IMR-90 (cell line): ENCODE measurements at regions not wholly inside any gene's neighbourhood (a gene's known extent, or its start where the extent isn't known, plus 50 kb on each side); places are given as distances from the start of the nearest gene placed in this dataset.

Source experiments
- ATAC-seq: fragments of 200-7000 bp; cut with Tn5 transposase; 2 replicates; pipeline ENCODE4 v1.9.1; 2020; ENCODE audit warnings: low read depth, mild to moderate bottlenecking, moderate library complexity
- BruUV-seq: library from RNA; stranded (reverse); fragments of 400-500 nt; replicated peaks from 2 replicates; lab custom pipeline; 2021; lab: Mats Ljungman, UMichigan
- CTCF ChIA-PET: fragments of 300-600 bp; formaldehyde crosslinking; extraction: SDS; loops from one replicate; lab custom pipeline; 2021; ENCODE audit warnings: antibody characterized with exemption; lab: Yijun Ruan, JAX
- POLR2A ChIA-PET: fragments of 300-600 bp; sonication (Branson Sonifier 250); formaldehyde crosslinking; loops from one replicate; lab custom pipeline; 2022; ENCODE audit warnings: antibody characterized with exemption; ENCODE audit not compliant: unreplicated experiment; lab: Charles Lee
- DNase-seq: peaks from one replicate; pipeline ENCODE4 v3.0.0; 2013
- H2AFZ ChIP-seq: replicated peaks from 2 replicates; pipeline ENCODE3; 2013; ENCODE audit warnings: low read length, mild to moderate bottlenecking; ENCODE audit not compliant: poor library complexity
- H2AK5ac ChIP-seq: 2 replicates; pipeline ENCODE4 v1.6.1; 2013; ENCODE audit warnings: low read depth, low read length, inconsistent platforms
- H2AK9ac ChIP-seq: replicated peaks from 2 replicates; pipeline ENCODE3; 2013; ENCODE audit warnings: mild to moderate bottlenecking, low read depth, low read length, moderate library complexity; ENCODE audit not compliant: poor library complexity
- H2BK120ac ChIP-seq: 2 replicates; pipeline ENCODE4 v1.6.1; 2013; ENCODE audit warnings: low read depth, low read length, inconsistent platforms
- H2BK15ac ChIP-seq: 3 replicates; pipeline ENCODE4 v1.6.1; 2013; ENCODE audit warnings: low read depth, low read length, inconsistent platforms
- H2BK20ac ChIP-seq: 2 replicates; pipeline ENCODE4 v1.6.1; 2013; ENCODE audit warnings: low read depth, mild to moderate bottlenecking, inconsistent platforms, low read length, moderate library complexity
- H2BK5ac ChIP-seq: 2 replicates; pipeline ENCODE4 v1.6.1; 2013; ENCODE audit warnings: mild to moderate bottlenecking, low read depth, low read length, inconsistent platforms; ENCODE audit not compliant: poor library complexity, severe bottlenecking
- H3K14ac ChIP-seq: replicated peaks from 2 replicates; pipeline ENCODE4 v1.6.1; 2013; ENCODE audit warnings: low read depth, low read length, inconsistent platforms
- H3K18ac ChIP-seq: 2 replicates; pipeline ENCODE4 v1.6.1; 2013; ENCODE audit warnings: low read depth, low read length, control low read depth
- H3K23ac ChIP-seq: 2 replicates; pipeline ENCODE4 v1.6.1; 2013; ENCODE audit warnings: low read depth, low read length, inconsistent platforms
- H3K27ac ChIP-seq: 2 replicates; pipeline ENCODE4 v1.5.1; 2013; ENCODE audit warnings: mild to moderate bottlenecking, control low read depth, low read length; ENCODE audit not compliant: insufficient read depth
- H3K27me3 ChIP-seq: 2 replicates; pipeline ENCODE4 v1.6.1; 2013; ENCODE audit warnings: low read length; ENCODE audit not compliant: control insufficient read depth, insufficient read depth
- H3K36me3 ChIP-seq: 2 replicates; pipeline ENCODE4 v1.6.1; 2013; ENCODE audit warnings: low read length, mixed read lengths; ENCODE audit not compliant: control insufficient read depth, insufficient read depth
- H3K4ac ChIP-seq: 2 replicates; pipeline ENCODE4 v1.6.1; 2013; ENCODE audit warnings: low read depth, low read length, inconsistent platforms
- H3K4me1 ChIP-seq: 2 replicates; pipeline ENCODE4 v1.6.1; 2013; ENCODE audit warnings: low read length, mixed read lengths; ENCODE audit not compliant: control insufficient read depth, insufficient read depth
- H3K4me2 ChIP-seq: 2 replicates; pipeline ENCODE4 v1.6.1; 2013; ENCODE audit warnings: low read depth, mild to moderate bottlenecking, control low read depth, low read length, moderate library complexity
- H3K4me3 ChIP-seq: 2 replicates; pipeline ENCODE4 v1.5.1; 2013; ENCODE audit warnings: low read depth, mild to moderate bottlenecking, control low read depth, low read length, moderate library complexity; ENCODE audit not compliant: insufficient read depth
- H3K56ac ChIP-seq: 2 replicates; pipeline ENCODE4 v1.6.1; 2013; ENCODE audit warnings: low read length, inconsistent platforms; ENCODE audit not compliant: insufficient read depth; ENCODE audit errors: extremely low read depth
- H3K79me1 ChIP-seq, 2 experiments: 2 replicates each; pipeline ENCODE4 v1.6.1; 2013; ENCODE audit warnings: low read length in 2 of 2, inconsistent platforms in 1 of 2, low read depth in 1 of 2
- H3K9ac ChIP-seq: 2 replicates; pipeline ENCODE4 v1.6.1; 2013; ENCODE audit warnings: low read depth, low read length, control low read depth
- H3K9me1 ChIP-seq: 2 replicates; pipeline ENCODE4 v1.6.1; 2013; ENCODE audit warnings: low read length, inconsistent platforms; ENCODE audit not compliant: insufficient read depth
- H3K9me3 ChIP-seq: 2 replicates; pipeline ENCODE4 v1.6.1; 2013; ENCODE audit warnings: low read length; ENCODE audit not compliant: control insufficient read depth, insufficient read depth
- H4K20me1 ChIP-seq: 2 replicates; pipeline ENCODE4 v1.6.1; 2013; ENCODE audit warnings: low read length, inconsistent platforms; ENCODE audit not compliant: insufficient read depth
- H4K5ac ChIP-seq: 2 replicates; pipeline ENCODE4 v1.6.1; 2013; ENCODE audit warnings: mild to moderate bottlenecking, low read depth, low read length, control low read depth
- H4K8ac ChIP-seq, 2 experiments: 2 replicates each; pipeline ENCODE4 v1.6.1; 2013; ENCODE audit warnings: low read depth in 2 of 2, low read length in 2 of 2, control low read depth in 1 of 2, inconsistent platforms in 1 of 2
- H4K91ac ChIP-seq: 2 replicates; pipeline ENCODE4 v1.6.1; 2013; ENCODE audit warnings: low read depth, low read length, inconsistent platforms; ENCODE audit not compliant: insufficient read depth
- BHLHE40 ChIP-seq: fragments of 150-350 bp; IDR thresholded peaks from 2 replicates; pipeline ENCODE4 v1.6.1; 2016; ENCODE audit warnings: mild to moderate bottlenecking, low read depth, low read length
- CEBPB ChIP-seq: IDR thresholded peaks from 2 replicates; pipeline ENCODE4 v1.6.1; 2012; ENCODE audit warnings: low read depth, low read length, improper control_type of control experiment
- CHD1 ChIP-seq: IDR thresholded peaks from 2 replicates; pipeline ENCODE4 v1.6.1; 2012; ENCODE audit warnings: low read depth, low read length, improper control_type of control experiment
- CTCF ChIP-seq: conservative IDR thresholded peaks from 2 replicates; pipeline ENCODE4 v1.5.1; 2012; ENCODE audit warnings: mild to moderate bottlenecking, low read depth, low read length, improper control_type of control experiment
- ELK1 ChIP-seq: fragments of 150-350 bp; IDR thresholded peaks from 2 replicates; pipeline ENCODE4 v1.6.1; 2016; ENCODE audit warnings: low read depth, mild to moderate bottlenecking, low read length, moderate library complexity, borderline replicate concordance
- FOS ChIP-seq: fragments of 150-350 bp; IDR thresholded peaks from 2 replicates; pipeline ENCODE4 v1.6.1; 2016; ENCODE audit warnings: low read depth, low read length
- MAFK ChIP-seq: IDR thresholded peaks from 2 replicates; pipeline ENCODE4 v1.6.1; 2012; ENCODE audit warnings: low read depth, low read length, improper control_type of control experiment
- MAZ ChIP-seq: IDR thresholded peaks from 2 replicates; pipeline ENCODE4 v1.6.1; 2012; ENCODE audit warnings: low read depth, mild to moderate bottlenecking, low read length, improper control_type of control experiment, moderate library complexity, borderline replicate concordance
- MXI1 ChIP-seq: IDR thresholded peaks from 2 replicates; pipeline ENCODE4 v1.6.1; 2012; ENCODE audit warnings: low read depth, mild to moderate bottlenecking, low read length, moderate library complexity, borderline replicate concordance
- NFE2L2 ChIP-seq: fragments of 150-350 bp; IDR thresholded peaks from 2 replicates; pipeline ENCODE4 v1.6.1; 2016; ENCODE audit warnings: low read depth, mild to moderate bottlenecking, low read length
- POLR2A ChIP-seq: IDR thresholded peaks from 2 replicates; pipeline ENCODE4 v1.6.1; 2012; ENCODE audit warnings: mild to moderate bottlenecking, low read depth, low read length
- RAD21 ChIP-seq: IDR thresholded peaks from 2 replicates; pipeline ENCODE4 v1.6.1; 2012; ENCODE audit warnings: low read length, improper control_type of control experiment
- RCOR1 ChIP-seq: IDR thresholded peaks from 2 replicates; pipeline ENCODE4 v1.6.1; 2012; ENCODE audit warnings: mild to moderate bottlenecking, low read length, improper control_type of control experiment; ENCODE audit not compliant: insufficient replicate concordance
- RFX5 ChIP-seq: IDR thresholded peaks from 2 replicates; pipeline ENCODE4 v1.8.0; 2012; ENCODE audit warnings: low read depth, mild to moderate bottlenecking, low read length, moderate library complexity
- SMC3 ChIP-seq: fragments of 150-350 bp; IDR thresholded peaks from 2 replicates; pipeline ENCODE4 v1.6.1; 2016; ENCODE audit warnings: low read depth, mild to moderate bottlenecking, antibody characterized with exemption, low read length, moderate library complexity
- WGBS, 2 experiments: methylation state at CpG; one replicate each; pipeline versions ENCODE4 v1.1.5 to v1.1.7; 2013; ENCODE audit warnings: missing lambda C conversion rate in 2 of 2; ENCODE audit not compliant: insufficient read length in 1 of 2; ENCODE audit errors: extremely low coverage in 2 of 2; 5-methylcytosine and 5-hydroxymethylcytosine counted together
- dilution Hi-C: fragments of 300-500 bp; cut with HindIII; formaldehyde crosslinking; loops from one replicate; pipeline ENCODE4 v1.14.3; 2018; ENCODE audit warnings: low sequenced_read_pairs; ENCODE audit not compliant: unreplicated experiment
- in situ Hi-C: fragments of 300-500 bp; cut with MboI; formaldehyde crosslinking; loops from 3 replicates; pipeline ENCODE4 v1.14.3; 2019; ENCODE audit warnings: low sequenced_read_pairs, inconsistent platforms, mixed read lengths
- intact Hi-C: fragments of 100-400 bp; cut with micrococcal nuclease; formaldehyde crosslinking; loops from 2 replicates; pipeline ENCODE4 v1.10.0; 2022
- TF ChIP-seq, protein P1 (sequence below): fragments of 150-350 bp; IDR thresholded peaks from 2 replicates; pipeline ENCODE4 v1.6.1; 2017; ENCODE audit warnings: mild to moderate bottlenecking, antibody characterized with exemption, low read length, low read depth

GRCh38 chr18:38956068-38956467, 1390.5 kb upstream of the CELF4 start:
- no peak overlapping the region for H3K4me3 ChIP-seq
- no peak overlapping the region for H3K9ac ChIP-seq
- H3K4me2 ChIP-seq = no peak overlapping the region
- no peak overlapping the region for H3K18ac ChIP-seq
- no peaks in the 10 kb centered on the region for H3K36me3 ChIP-seq
- H4K8ac ChIP-seq = no peak overlapping the region
- no peak overlapping the region for H2BK15ac ChIP-seq
- H4K20me1 ChIP-seq = no peaks in the 10 kb centered on the region
- no peak overlapping the region for H3K4ac ChIP-seq
- WGBS, 2 experiments = no CpG with 5 or more reads among the region's 3 CpGs
- DNase-seq = no peak
- TF ChIP-seq POLR2A = no peak
- no peak for TF ChIP-seq SMC3
- TF ChIP-seq, protein P1, sequence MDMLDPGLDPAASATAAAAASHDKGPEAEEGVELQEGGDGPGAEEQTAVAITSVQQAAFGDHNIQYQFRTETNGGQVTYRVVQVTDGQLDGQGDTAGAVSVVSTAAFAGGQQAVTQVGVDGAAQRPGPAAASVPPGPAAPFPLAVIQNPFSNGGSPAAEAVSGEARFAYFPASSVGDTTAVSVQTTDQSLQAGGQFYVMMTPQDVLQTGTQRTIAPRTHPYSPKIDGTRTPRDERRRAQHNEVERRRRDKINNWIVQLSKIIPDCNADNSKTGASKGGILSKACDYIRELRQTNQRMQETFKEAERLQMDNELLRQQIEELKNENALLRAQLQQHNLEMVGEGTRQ = no peak
- no peak for TF ChIP-seq CTCF
- no peak for TF ChIP-seq RFX5
- no peak for TF ChIP-seq ELK1
- no peak for TF ChIP-seq MAFK
- no peak for TF ChIP-seq BHLHE40
- no peak for TF ChIP-seq MXI1
- TF ChIP-seq NFE2L2 = no peak
- no peak for TF ChIP-seq RCOR1
- no peak for TF ChIP-seq MAZ
- no peak for TF ChIP-seq CEBPB
- TF ChIP-seq CHD1 = no peak
- no peak for TF ChIP-seq RAD21
- no peak for TF ChIP-seq FOS
- H4K5ac ChIP-seq = no peak overlapping the region
- no peaks in the 10 kb centered on the region for H3K9me1 ChIP-seq
- no peak overlapping the region for H2AK9ac ChIP-seq
- H2AFZ ChIP-seq = no peak overlapping the region
- no peaks in the 10 kb centered on the region for H3K4me1 ChIP-seq
- BruUV-seq = no TSS peak
- H4K91ac ChIP-seq = no peak overlapping the region
- no peak overlapping the region for H2AK5ac ChIP-seq
- POLR2A ChIA-PET = no interaction called here
- H3K27ac ChIP-seq = no peak overlapping the region
- CTCF ChIA-PET = no interaction called here
- no peaks in the 10 kb centered on the region for H3K27me3 ChIP-seq
- in situ Hi-C loops = no loop called here
- no peaks in the 10 kb centered on the region for H3K79me1 ChIP-seq
- intact Hi-C loops = no loop called here
- H3K56ac ChIP-seq = no peak overlapping the region
- no peak overlapping the region for H3K23ac ChIP-seq
- H2BK120ac ChIP-seq = no peak overlapping the region
- H3K14ac ChIP-seq = no peak overlapping the region
- H2BK5ac ChIP-seq = no peak overlapping the region
- dilution Hi-C loops = no loop called here
- ATAC-seq = no peak
- H2BK20ac ChIP-seq = no peak overlapping the region
- peaks cover 9% of the 10 kb centered on the region for H3K9me3 ChIP-seq
